ENCODE measurements at regions not wholly inside any gene's neighbourhood (a gene's known extent, or its start where the extent isn't known, plus 50 kb on each side); places are given as distances from the start of the nearest gene placed in this dataset.

DNA sequence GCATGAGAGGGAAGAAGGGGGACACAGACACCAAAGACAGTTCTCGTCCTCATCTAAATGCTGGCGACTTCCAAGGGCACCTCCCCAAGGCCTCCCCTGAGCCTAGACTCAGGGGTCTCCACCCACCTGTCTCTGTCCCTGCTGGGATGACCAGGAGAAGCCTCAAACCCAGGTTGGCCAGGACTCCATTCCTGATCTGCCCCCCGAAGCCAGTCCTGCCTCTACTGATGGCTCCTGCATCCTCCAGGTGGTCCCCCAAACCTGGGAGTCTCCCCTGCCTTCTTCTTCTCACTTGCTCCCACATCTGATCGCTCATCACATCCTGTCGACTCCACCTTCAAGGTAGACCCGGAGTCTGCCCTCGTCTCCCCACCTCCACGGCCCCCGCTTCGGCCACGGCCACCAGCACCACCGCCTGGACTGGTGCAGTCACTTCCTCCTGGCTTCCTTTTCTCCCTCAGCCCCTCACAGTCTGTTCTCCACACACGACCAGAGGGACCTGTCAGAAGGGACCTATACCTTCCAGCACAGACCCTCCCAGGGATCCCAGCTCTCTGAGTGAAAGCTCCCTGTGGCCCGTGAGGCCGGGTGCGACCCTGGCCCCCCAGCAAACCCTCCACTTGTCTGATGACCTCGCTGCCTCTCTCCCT lies 92.1 kb downstream of the CEBPB start:
- TF ChIP-seq, protein P1, sequence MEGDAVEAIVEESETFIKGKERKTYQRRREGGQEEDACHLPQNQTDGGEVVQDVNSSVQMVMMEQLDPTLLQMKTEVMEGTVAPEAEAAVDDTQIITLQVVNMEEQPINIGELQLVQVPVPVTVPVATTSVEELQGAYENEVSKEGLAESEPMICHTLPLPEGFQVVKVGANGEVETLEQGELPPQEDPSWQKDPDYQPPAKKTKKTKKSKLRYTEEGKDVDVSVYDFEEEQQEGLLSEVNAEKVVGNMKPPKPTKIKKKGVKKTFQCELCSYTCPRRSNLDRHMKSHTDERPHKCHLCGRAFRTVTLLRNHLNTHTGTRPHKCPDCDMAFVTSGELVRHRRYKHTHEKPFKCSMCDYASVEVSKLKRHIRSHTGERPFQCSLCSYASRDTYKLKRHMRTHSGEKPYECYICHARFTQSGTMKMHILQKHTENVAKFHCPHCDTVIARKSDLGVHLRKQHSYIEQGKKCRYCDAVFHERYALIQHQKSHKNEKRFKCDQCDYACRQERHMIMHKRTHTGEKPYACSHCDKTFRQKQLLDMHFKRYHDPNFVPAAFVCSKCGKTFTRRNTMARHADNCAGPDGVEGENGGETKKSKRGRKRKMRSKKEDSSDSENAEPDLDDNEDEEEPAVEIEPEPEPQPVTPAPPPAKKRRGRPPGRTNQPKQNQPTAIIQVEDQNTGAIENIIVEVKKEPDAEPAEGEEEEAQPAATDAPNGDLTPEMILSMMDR (conservative IDR thresholded peaks at IDR 0.05; ENCODE audit: low read depth, low read length), result no peak
- no peak for TF ChIP-seq EZH2 (IDR thresholded peaks at IDR 0.05; ENCODE audit: low read length, unreplicated experiment)
- no peak for TF ChIP-seq EZH2phosphoT487 (IDR thresholded peaks at IDR 0.05; ENCODE audit: borderline replicate concordance, low read length)
